Psoas muscle (tissue), 7 donors: ENCODE measurements at regions not wholly inside any gene's neighbourhood (a gene's known extent, or its start where the extent isn't known, plus 50 kb on each side); places are given as distances from the start of the nearest gene placed in this dataset.
"Not testable (repeated sequence)": the region's sequence is repeated elsewhere in the genome, so short reads cannot be mapped to it uniquely, and the experiment has no call there.

Source experiments
- ATAC-seq, 4 donors: fragments of 200-7000 bp; cut with Tn5 transposase; one replicate each; pipeline ENCODE4 v1.9.1; 2020; ENCODE audit warnings: moderate library complexity in 3 of 4, mild to moderate bottlenecking in 2 of 4
- DNase-seq, 2 donors: peaks; one replicate each; pipeline ENCODE4 v3.0.0-alpha.2; 2020
- H3K27ac ChIP-seq: fragments of 200-600 bp; one replicate; pipeline ENCODE4 v1.8.0; 2022
- H3K27me3 ChIP-seq, 3 donors: fragments of 200-600 bp in 1 of 3; one replicate each; pipeline versions ENCODE4 v1.6.1 to v1.8.0; 2013 to 2022; ENCODE audit warnings: low read length in 2 of 3, mild to moderate bottlenecking in 2 of 3, moderate library complexity in 1 of 3; ENCODE audit not compliant: insufficient read depth in 3 of 3
- H3K36me3 ChIP-seq, 2 donors: fragments of 200-600 bp in 1 of 2; one replicate each; pipeline versions ENCODE4 v1.6.1 to v1.8.0; 2013 to 2022; ENCODE audit warnings: low read depth in 1 of 2, mild to moderate bottlenecking in 1 of 2, moderate library complexity in 1 of 2; ENCODE audit not compliant: insufficient read depth in 1 of 2
- H3K4me1 ChIP-seq: fragments of 200-600 bp; one replicate; pipeline ENCODE4 v1.8.0; 2022
- H3K4me3 ChIP-seq: fragments of 200-600 bp; one replicate; pipeline ENCODE4 v1.8.0; 2022; ENCODE audit warnings: mild to moderate bottlenecking
- H3K9me3 ChIP-seq: fragments of 200-600 bp; one replicate; pipeline ENCODE4 v1.8.0; 2022
- WGBS, 3 donors: extraction: QIAGEN DNeasy Blood & Tissue Kit; methylation state at CpG; one replicate each; pipeline versions ENCODE4 v1.1.6 to v1.1.7; 2013; 5-methylcytosine and 5-hydroxymethylcytosine counted together
- intact Hi-C, 2 donors: fragments of 100-400 bp; cut with DNase I; formaldehyde crosslinking; loops; one replicate each; pipeline versions ENCODE4 v1.11.0 to v1.14.2; 2022
- TF ChIP-seq, protein P1 (sequence below): fragments of 200-600 bp; IDR thresholded peaks from one replicate; pipeline ENCODE4 v1.8.0; 2022; ENCODE audit warnings: antibody characterized with exemption
- donor health status: healthy with polysubstance abuse.
- donor health status: DM: no; HTN: no; CAD: no; lungs with moderate emphysema.
- donor health status: Bipolar disorder and iron deficiency.
- donor health status: healthy.
- donor health status: DM: yes; HTN: yes; CAD: no.
- donor health status: DM: no; HTN: no; CAD: no.
- donor health status: DM: yes; HTN: yes; CAD: no.

- DNase-seq (no peak), ATAC-seq (no peak)
- no peaks in the 10 kb centered on the region for H3K9me3 ChIP-seq
- H3K36me3 ChIP-seq = no peaks in the 10 kb centered on the region
- H3K4me1 ChIP-seq = no peaks in the 10 kb centered on the region
- WGBS, 3 donors = 62 to 68% (median 67%) methylated on average over 6 of the region's 6 CpGs
- H3K27ac ChIP-seq = no peak overlapping the region
- no peak overlapping the region for H3K4me3 ChIP-seq
- TF ChIP-seq, protein P1, sequence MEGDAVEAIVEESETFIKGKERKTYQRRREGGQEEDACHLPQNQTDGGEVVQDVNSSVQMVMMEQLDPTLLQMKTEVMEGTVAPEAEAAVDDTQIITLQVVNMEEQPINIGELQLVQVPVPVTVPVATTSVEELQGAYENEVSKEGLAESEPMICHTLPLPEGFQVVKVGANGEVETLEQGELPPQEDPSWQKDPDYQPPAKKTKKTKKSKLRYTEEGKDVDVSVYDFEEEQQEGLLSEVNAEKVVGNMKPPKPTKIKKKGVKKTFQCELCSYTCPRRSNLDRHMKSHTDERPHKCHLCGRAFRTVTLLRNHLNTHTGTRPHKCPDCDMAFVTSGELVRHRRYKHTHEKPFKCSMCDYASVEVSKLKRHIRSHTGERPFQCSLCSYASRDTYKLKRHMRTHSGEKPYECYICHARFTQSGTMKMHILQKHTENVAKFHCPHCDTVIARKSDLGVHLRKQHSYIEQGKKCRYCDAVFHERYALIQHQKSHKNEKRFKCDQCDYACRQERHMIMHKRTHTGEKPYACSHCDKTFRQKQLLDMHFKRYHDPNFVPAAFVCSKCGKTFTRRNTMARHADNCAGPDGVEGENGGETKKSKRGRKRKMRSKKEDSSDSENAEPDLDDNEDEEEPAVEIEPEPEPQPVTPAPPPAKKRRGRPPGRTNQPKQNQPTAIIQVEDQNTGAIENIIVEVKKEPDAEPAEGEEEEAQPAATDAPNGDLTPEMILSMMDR = no peak
- H3K27me3 ChIP-seq = no peaks in the 10 kb centered on the region
- intact Hi-C loops = no loop called here
Measured at GRCh38 chr5:147101659-147102369, 133.0 kb upstream of the STK32A start.

DNA sequence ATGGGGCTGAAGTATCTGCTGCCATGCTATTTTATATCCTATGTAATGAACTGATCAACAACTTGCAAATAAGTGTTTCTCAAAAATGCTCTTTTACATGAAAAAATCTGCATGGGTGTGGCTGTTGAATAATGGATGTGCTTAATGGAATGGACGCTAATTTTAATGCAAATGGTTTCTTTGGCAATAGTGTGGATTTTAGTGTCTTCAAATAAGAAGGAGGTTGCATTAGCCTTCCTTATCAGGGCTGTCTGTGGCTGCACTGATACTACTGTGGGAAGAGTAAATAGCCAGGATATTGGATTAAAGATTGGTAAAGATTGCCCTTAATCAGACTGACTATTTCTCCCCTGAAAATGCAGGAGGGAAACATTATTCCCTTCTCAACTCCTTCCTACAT, 121.9 kb upstream of the STK32A start:
- intact Hi-C loops = no loop called here
- WGBS, 3 donors = 68 to 71% (median 70%) methylated on average over 1 of the region's 1 CpG

DNA sequence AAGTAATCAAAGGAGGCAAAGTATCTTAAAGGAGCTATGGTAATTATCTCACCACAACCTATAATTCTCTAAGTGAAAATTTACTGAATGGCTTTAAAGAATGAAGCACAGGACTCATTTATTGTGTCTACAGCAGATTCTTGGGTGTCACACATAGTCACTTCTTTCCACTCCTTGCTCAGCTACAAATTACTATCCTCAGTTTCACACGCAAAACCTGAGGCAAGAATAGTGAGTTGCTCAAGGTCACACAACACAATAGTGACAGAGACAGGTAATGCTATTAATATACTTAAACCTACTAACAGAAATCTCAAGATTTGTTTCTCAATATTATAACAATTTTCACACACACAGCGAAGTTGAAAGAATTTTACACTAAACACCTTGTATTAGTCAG, 120.9 kb upstream of the STK32A start:
- Histone ChIP-seq H3K4me3 (no peak overlapping the region), H3K4me1 (no peaks in the 10 kb centered on the region), H3K27ac (no peak overlapping the region), H3K27me3 (no peaks in the 10 kb centered on the region), H3K9me3 (no peaks in the 10 kb centered on the region), H3K36me3 (no peaks in the 10 kb centered on the region)
- intact Hi-C loops = no loop called here
- ATAC-seq (no peak), DNase-seq (no peak)
- WGBS, 3 donors = 86 to 89% (median 88%) methylated on average over 2 of the region's 2 CpGs
- TF ChIP-seq, protein P1 = no peak

More for the DNA sequence above, 121.9 kb upstream of the STK32A start:
- Histone ChIP-seq H3K36me3 (no peaks in the 10 kb centered on the region), H3K27me3 (no peaks in the 10 kb centered on the region), H3K9me3 (no peaks in the 10 kb centered on the region), H3K27ac (no peak overlapping the region), H3K4me3 (no peak overlapping the region), H3K4me1 (no peaks in the 10 kb centered on the region)
- TF ChIP-seq, protein P1 = no peak
- ATAC-seq (no peak), DNase-seq (no peak)

- DNase-seq, H3K4me3 ChIP-seq, H3K4me1 ChIP-seq, H3K27me3 ChIP-seq, H3K9me3 ChIP-seq, intact Hi-C loops, ATAC-seq, H3K27ac ChIP-seq, H3K36me3 ChIP-seq: not testable (repeated sequence)
Measured at GRCh38 chr5:147139759-147140158, 95.1 kb upstream of the STK32A start.

- Histone ChIP-seq H3K4me3 (no peak overlapping the region), H3K9me3 (no peaks in the 10 kb centered on the region), H3K36me3 (no peaks in the 10 kb centered on the region), H3K27me3 (no peaks in the 10 kb centered on the region), H3K4me1 (no peaks in the 10 kb centered on the region), H3K27ac (no peak overlapping the region)
- TF ChIP-seq, protein P1 = no peak
- intact Hi-C loops = no loop called here
- DNase-seq (no peak), ATAC-seq (no peak)
- WGBS, 3 donors = 29 to 53% (median 45%) methylated on average over 1 of the region's 1 CpG
Measured at GRCh38 chr5:147140558-147140957, 94.3 kb upstream of the STK32A start.

- 44 to 68% (median 54%) methylated on average over 2 of the region's 2 CpGs for WGBS, 3 donors
- H3K36me3 ChIP-seq, ATAC-seq, DNase-seq, H3K9me3 ChIP-seq, H3K27ac ChIP-seq, intact Hi-C loops, H3K27me3 ChIP-seq, H3K4me1 ChIP-seq, H3K4me3 ChIP-seq: not testable (repeated sequence)
Measured at GRCh38 chr5:147141580-147141979, 93.2 kb upstream of the STK32A start.
